CD14-positive monocyte (primary cell): ENCODE measurements at regions not wholly inside any gene's neighbourhood (a gene's known extent, or its start where the extent isn't known, plus 50 kb on each side); places are given as distances from the start of the nearest gene placed in this dataset.

Source experiments
- DNase-seq, 3 donors: peaks; one replicate each; pipeline ENCODE4 v3.0.0-alpha.2; 2011 to 2022
- H2AFZ ChIP-seq: 2 replicates; pipeline ENCODE4 v1.6.0; 2012; ENCODE audit warnings: mild to moderate bottlenecking, low read depth, low read length, inconsistent platforms; ENCODE audit not compliant: insufficient read depth, poor library complexity, severe bottlenecking
- H3K27ac ChIP-seq, 2 donors: 1 replicate in 1 of 2; 2 replicates in 1 of 2; pipeline ENCODE4 v1.5.1; 2012 to 2013; ENCODE audit warnings: low read length in 2 of 2, control low read depth in 1 of 2, inconsistent platforms in 1 of 2, low read depth in 1 of 2, mild to moderate bottlenecking in 1 of 2
- H3K27me3 ChIP-seq, 2 donors: one replicate each; pipeline versions ENCODE4 v1.6.0 to v1.6.1; 2011 to 2013; ENCODE audit warnings: low read length in 2 of 2; ENCODE audit not compliant: control insufficient read depth in 2 of 2, insufficient read depth in 2 of 2
- H3K36me3 ChIP-seq, 2 donors: replicated peaks in 1 of 2; 1 replicate in 1 of 2; 2 replicates in 1 of 2; pipeline versions ENCODE4 v1.5.1 to v1.6.1; 2012 to 2013; ENCODE audit warnings: low read length in 2 of 2, control low read depth in 1 of 2, inconsistent platforms in 1 of 2, mild to moderate bottlenecking in 1 of 2; ENCODE audit not compliant: insufficient read depth in 2 of 2, control insufficient read depth in 1 of 2
- H3K4me1 ChIP-seq, 2 donors: 1 replicate in 1 of 2; 2 replicates in 1 of 2; pipeline versions ENCODE4 v1.5.1 to v1.6.1; 2012 to 2013; ENCODE audit warnings: low read length in 2 of 2, control low read depth in 1 of 2, inconsistent platforms in 1 of 2, mild to moderate bottlenecking in 1 of 2, moderate library complexity in 1 of 2; ENCODE audit not compliant: insufficient read depth in 2 of 2, control insufficient read depth in 1 of 2
- H3K4me2 ChIP-seq: replicated peaks from 2 replicates; pipeline ENCODE3; 2012; ENCODE audit warnings: low read length, moderate library complexity, mild to moderate bottlenecking; ENCODE audit not compliant: poor library complexity, severe bottlenecking; ENCODE audit errors: extremely low read depth
- H3K4me3 ChIP-seq, 3 experiments: fragments of 200-600 bp in 1 of 3; sonication (generic) in 1 of 3; replicated peaks in 1 of 3; 1 replicate in 2 of 3; 2 replicates in 1 of 3; pipeline ENCODE4 v1.5.1; 2011 to 2013; ENCODE audit warnings: low read length in 3 of 3, mild to moderate bottlenecking in 3 of 3, control low read depth in 2 of 3, low read depth in 2 of 3, inconsistent platforms in 1 of 3, moderate library complexity in 1 of 3
- H3K79me2 ChIP-seq: 2 replicates; pipeline ENCODE4 v1.6.0; 2012; ENCODE audit warnings: mild to moderate bottlenecking, control low read depth, inconsistent platforms, low read length, moderate library complexity; ENCODE audit not compliant: insufficient read depth
- H3K9ac ChIP-seq: 2 replicates; pipeline ENCODE4 v1.6.0; 2017; ENCODE audit warnings: low read length, mild to moderate bottlenecking; ENCODE audit not compliant: insufficient read depth, poor library complexity, severe bottlenecking
- H3K9me3 ChIP-seq, 2 donors: replicated peaks in 1 of 2; 1 replicate in 1 of 2; 2 replicates in 1 of 2; pipeline versions ENCODE4 v1.5.1 to v1.6.1; 2012 to 2013; ENCODE audit warnings: low read length in 2 of 2, control low read depth in 1 of 2; ENCODE audit not compliant: control insufficient read depth in 1 of 2, insufficient read depth in 1 of 2
- H4K20me1 ChIP-seq: 2 replicates; pipeline ENCODE4 v1.6.0; 2012; ENCODE audit warnings: mild to moderate bottlenecking, low read length, control low read depth, moderate library complexity; ENCODE audit not compliant: insufficient read depth
- H3K27ac Mint-ChIP-seq, 7 donors: one replicate each; pipeline ENCODE4 v1.8.0; 2020; ENCODE audit warnings: mild to moderate bottlenecking in 7 of 7, mixed read lengths in 7 of 7, moderate library complexity in 6 of 7, inconsistent platforms in 2 of 7
- H3K27me3 Mint-ChIP-seq, 3 donors: one replicate each; pipeline ENCODE4 v1.8.0; 2021 to 2022; ENCODE audit warnings: low read depth in 3 of 3, mild to moderate bottlenecking in 3 of 3, mixed read lengths in 3 of 3, moderate library complexity in 3 of 3, inconsistent platforms in 1 of 3
- H3K36me3 Mint-ChIP-seq, 2 donors: one replicate each; pipeline ENCODE4 v1.8.0; 2020; ENCODE audit warnings: mixed read lengths in 2 of 2, inconsistent platforms in 1 of 2, mild to moderate bottlenecking in 1 of 2
- H3K4me1 Mint-ChIP-seq: one replicate; pipeline ENCODE4 v1.8.0; 2020; ENCODE audit warnings: mild to moderate bottlenecking, mixed read lengths
- H3K4me3 Mint-ChIP-seq, 2 donors: one replicate each; pipeline ENCODE4 v1.8.0; 2020; ENCODE audit warnings: mild to moderate bottlenecking in 2 of 2, mixed read lengths in 2 of 2, moderate library complexity in 1 of 2
- H3K9me3 Mint-ChIP-seq, 7 donors: one replicate each; pipeline ENCODE4 v1.8.0; 2020 to 2022; ENCODE audit warnings: mixed read lengths in 7 of 7, mild to moderate bottlenecking in 6 of 7, moderate library complexity in 6 of 7, inconsistent platforms in 2 of 7
- WGBS: methylation state at CpG from one replicate; pipeline ENCODE4 v1.1.5; 2013; ENCODE audit warnings: missing lambda C conversion rate; ENCODE audit not compliant: insufficient coverage; 5-methylcytosine and 5-hydroxymethylcytosine counted together
- intact Hi-C, 2 donors: fragments of 100-400 bp; cut with micrococcal nuclease; formaldehyde crosslinking; loops; one replicate each; pipeline versions ENCODE4 v1.15.0 to v1.15.1; 2023
- TF ChIP-seq, protein P1 (sequence below): fragments of 200-600 bp; IDR thresholded peaks from one replicate; pipeline ENCODE4 v1.8.0; 2022; ENCODE audit warnings: antibody characterized with exemption, mild to moderate bottlenecking

DNA sequence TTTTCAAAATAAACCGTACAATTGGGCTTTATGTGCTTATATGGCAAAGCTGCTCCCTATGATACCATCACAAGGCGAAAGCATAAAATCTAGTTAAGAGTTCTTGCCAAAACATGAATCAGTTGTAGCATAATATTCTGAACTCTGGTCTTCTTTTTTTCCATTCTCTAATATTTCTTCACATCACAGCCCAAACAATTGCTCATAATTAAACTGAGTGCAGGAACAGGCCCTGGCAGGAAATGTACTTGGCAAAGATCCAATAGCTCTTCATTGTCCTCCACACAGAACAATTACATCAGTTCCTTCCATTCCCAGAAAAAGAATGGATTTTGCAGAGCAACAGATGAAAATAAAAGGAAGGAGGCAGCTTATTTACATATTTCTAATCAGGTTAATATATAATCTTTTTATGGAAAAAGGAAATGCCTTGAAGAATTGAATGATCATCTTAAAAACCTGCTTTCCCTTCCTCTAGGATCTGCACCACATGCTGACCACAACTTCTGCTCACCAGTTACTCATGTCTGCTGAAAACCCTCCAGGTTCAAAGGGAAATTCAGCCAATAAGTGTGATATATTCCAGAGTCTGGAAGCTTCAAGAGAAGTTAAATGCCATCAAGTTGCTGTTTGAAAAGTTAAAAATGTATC is 123.3 kb upstream of the COL21A1 start:
- H3K27me3 ChIP-seq: no peaks in the 10 kb centered on the region
- no peak overlapping the region for H3K27ac ChIP-seq
- no peak overlapping the region for H3K4me2 ChIP-seq
- TF ChIP-seq, protein P1, sequence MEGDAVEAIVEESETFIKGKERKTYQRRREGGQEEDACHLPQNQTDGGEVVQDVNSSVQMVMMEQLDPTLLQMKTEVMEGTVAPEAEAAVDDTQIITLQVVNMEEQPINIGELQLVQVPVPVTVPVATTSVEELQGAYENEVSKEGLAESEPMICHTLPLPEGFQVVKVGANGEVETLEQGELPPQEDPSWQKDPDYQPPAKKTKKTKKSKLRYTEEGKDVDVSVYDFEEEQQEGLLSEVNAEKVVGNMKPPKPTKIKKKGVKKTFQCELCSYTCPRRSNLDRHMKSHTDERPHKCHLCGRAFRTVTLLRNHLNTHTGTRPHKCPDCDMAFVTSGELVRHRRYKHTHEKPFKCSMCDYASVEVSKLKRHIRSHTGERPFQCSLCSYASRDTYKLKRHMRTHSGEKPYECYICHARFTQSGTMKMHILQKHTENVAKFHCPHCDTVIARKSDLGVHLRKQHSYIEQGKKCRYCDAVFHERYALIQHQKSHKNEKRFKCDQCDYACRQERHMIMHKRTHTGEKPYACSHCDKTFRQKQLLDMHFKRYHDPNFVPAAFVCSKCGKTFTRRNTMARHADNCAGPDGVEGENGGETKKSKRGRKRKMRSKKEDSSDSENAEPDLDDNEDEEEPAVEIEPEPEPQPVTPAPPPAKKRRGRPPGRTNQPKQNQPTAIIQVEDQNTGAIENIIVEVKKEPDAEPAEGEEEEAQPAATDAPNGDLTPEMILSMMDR: no peak
- H3K4me1 ChIP-seq: peaks cover 9 to 18% of the 10 kb centered on the region in 2 donors
- no peak overlapping the region for H3K9ac ChIP-seq
- no peaks in the 10 kb centered on the region for H4K20me1 ChIP-seq
- peaks cover 51% of the 10 kb centered on the region for H3K4me1 Mint-ChIP-seq
- no peaks in the 10 kb centered on the region for H3K9me3 ChIP-seq
- no CpG with 5 or more reads among the region's 2 CpGs for WGBS
- peak; percentile 5 to 76 (median 24) for DNase-seq
- H3K27ac Mint-ChIP-seq: peak overlapping the region; percentile 9 to 87 (median 66)
- intact Hi-C loops: no loop called here
- H3K27me3 Mint-ChIP-seq: peaks cover 11 to 13% (median 11%) of the 10 kb centered on the region in 3 donors
- H3K4me3 ChIP-seq: no peak overlapping the region
- peaks cover 6 to 11% of the 10 kb centered on the region in 2 donors for H3K36me3 Mint-ChIP-seq
- peak overlapping the region in 1 of 2 donors; percentile 67 for H3K4me3 Mint-ChIP-seq
- H2AFZ ChIP-seq: no peak overlapping the region
- no peaks in the 10 kb centered on the region for H3K79me2 ChIP-seq
- no peaks in the 10 kb centered on the region for H3K36me3 ChIP-seq
- H3K9me3 Mint-ChIP-seq: no peaks in the 10 kb centered on the region

DNA sequence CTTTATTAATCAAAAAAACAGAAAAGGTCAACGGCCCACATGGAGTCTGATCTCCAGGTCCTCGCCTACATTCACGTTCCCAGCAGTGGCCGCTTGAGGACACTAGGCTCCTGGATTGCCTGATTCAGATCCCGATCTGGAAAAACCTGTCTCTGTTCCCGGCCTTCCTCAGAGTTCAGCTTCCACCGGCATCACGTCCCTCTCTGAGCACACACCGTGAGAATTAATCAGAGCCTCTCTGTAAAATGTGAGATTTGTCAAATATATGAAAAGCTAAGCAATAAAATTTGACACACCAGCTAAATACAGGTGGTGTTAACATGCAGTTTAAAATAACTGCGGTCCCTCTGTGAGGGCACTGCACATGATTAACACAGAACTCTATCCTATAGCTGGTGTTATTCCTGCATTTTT is 122.8 kb upstream of the COL21A1 start:
- no peak overlapping the region for H3K4me2 ChIP-seq
- no peaks in the 10 kb centered on the region for H4K20me1 ChIP-seq
- H3K27ac ChIP-seq: no peak overlapping the region
- H3K27me3 ChIP-seq: no peaks in the 10 kb centered on the region
- Mint-ChIP-seq H3K27me3 (peaks cover 6 to 10% (median 6%) of the 10 kb centered on the region in 3 donors), H3K9me3 (no peaks in the 10 kb centered on the region), H3K4me3 (no peak overlapping the region), H3K4me1 (peaks cover 51% of the 10 kb centered on the region), H3K27ac (peak overlapping the region in 4 of 7 donors; percentile 25 to 87 (median 54)), H3K36me3 (peaks cover 6 to 9% of the 10 kb centered on the region in 2 donors)
- WGBS: 93% methylated on average over 4 of the region's 10 CpGs
- no peaks in the 10 kb centered on the region for H3K36me3 ChIP-seq
- TF ChIP-seq, protein P1: no peak
- no peak overlapping the region for H3K4me3 ChIP-seq
- H3K9me3 ChIP-seq: no peaks in the 10 kb centered on the region
- intact Hi-C loops: no loop called here
- no peaks in the 10 kb centered on the region for H3K79me2 ChIP-seq
- H3K4me1 ChIP-seq: peaks cover 9 to 18% of the 10 kb centered on the region in 2 donors
- no peak overlapping the region for H3K9ac ChIP-seq
- DNase-seq: no peak
- H2AFZ ChIP-seq: no peak overlapping the region
